HepG2 (cell line): ENCODE measurements at regions not wholly inside any gene's neighbourhood (a gene's known extent, or its start where the extent isn't known, plus 50 kb on each side); places are given as distances from the start of the nearest gene placed in this dataset.

Experiments
- ASH2L ChIP-seq: fragments of 300-600, 200-600 bp; sonication (generic); IDR thresholded peaks from 2 replicates; pipeline ENCODE4 v1.7.0; 2017; ENCODE audit warnings: low read depth, mild to moderate bottlenecking, moderate library complexity, mixed read lengths, low read length; ENCODE audit not compliant: insufficient read length
- THRA ChIP-seq: sonication (generic); formaldehyde crosslinking; IDR thresholded peaks from 2 replicates; pipeline ENCODE4 v1.4.0; 2020; ENCODE audit warnings: missing genetic modification reagents, borderline replicate concordance

GRCh38 chr18:55953326-55953725 is 365.3 kb upstream of the TCF4 start:
- TF ChIP-seq ASH2L (no peak), THRA (no peak)
